ACC112 (cell line): ENCODE measurements at regions not wholly inside any gene's neighbourhood (a gene's known extent, or its start where the extent isn't known, plus 50 kb on each side); places are given as distances from the start of the nearest gene placed in this dataset.
A peak's percentile ranks its signal among the peaks of the same experiment; 100 is the strongest.

Source experiments
- H2AFZ ChIP-seq: fragments of 200-600 bp; sonication (generic); one replicate; pipeline ENCODE4 v1.6.0; 2017; ENCODE audit warnings: antibody characterized with exemption, low read length; ENCODE audit not compliant: unreplicated experiment
- H3K27ac ChIP-seq: fragments of 200-600 bp; sonication (generic); 2 replicates; pipeline ENCODE4 v1.5.1; 2014; ENCODE audit warnings: low read depth, mild to moderate bottlenecking, antibody characterized with exemption, low read length, moderate library complexity
- H3K27me3 ChIP-seq: fragments of 200-600 bp; sonication (generic); 2 replicates; pipeline ENCODE4 v1.6.1; 2014; ENCODE audit warnings: mild to moderate bottlenecking, antibody characterized with exemption, low read length, moderate library complexity, mixed read lengths; ENCODE audit not compliant: insufficient read depth
- H3K36me3 ChIP-seq: fragments of 200-600 bp; sonication (generic); 2 replicates; pipeline ENCODE4 v1.6.1; 2016; ENCODE audit warnings: mild to moderate bottlenecking, antibody characterized with exemption, low read length, moderate library complexity, mixed read lengths; ENCODE audit not compliant: insufficient read depth
- H3K4me1 ChIP-seq: fragments of 200-600 bp; sonication (generic); one replicate; pipeline ENCODE4 v1.6.1; 2016; ENCODE audit warnings: low read length, mixed read lengths; ENCODE audit not compliant: insufficient read depth, unreplicated experiment, control insufficient read depth
- H3K4me3 ChIP-seq: fragments of 200-600 bp; sonication (generic); 2 replicates; pipeline ENCODE4 v1.5.1; 2014; ENCODE audit warnings: mild to moderate bottlenecking, low read depth, low read length
- H3K79me2 ChIP-seq: fragments of 200-600 bp; sonication (generic); one replicate; pipeline ENCODE4 v1.6.0; 2016; ENCODE audit warnings: low read length; ENCODE audit not compliant: control insufficient read depth, unreplicated experiment, insufficient read depth

- Histone ChIP-seq H3K27ac (no peak overlapping the region), H3K4me1 (no peaks in the 10 kb centered on the region), H3K4me3 (no peak overlapping the region), H2AFZ (no peak overlapping the region), H3K79me2 (no peaks in the 10 kb centered on the region), H3K36me3 (no peaks in the 10 kb centered on the region), H3K27me3 (no peaks in the 10 kb centered on the region)
Observed at GRCh38 chr9:103721056-103721455, 373.1 kb upstream of the SMC2 start.

GRCh38 chr9:103730866-103731265 lies 363.2 kb upstream of the SMC2 start:
- H3K27me3 ChIP-seq = no peaks in the 10 kb centered on the region
- no peaks in the 10 kb centered on the region for H3K36me3 ChIP-seq
- no peak overlapping the region for H3K27ac ChIP-seq
- H3K4me3 ChIP-seq = peak overlapping the region; percentile 62
- H2AFZ ChIP-seq = peak overlapping the region; percentile 48
- H3K4me1 ChIP-seq = no peaks in the 10 kb centered on the region
- H3K79me2 ChIP-seq = no peaks in the 10 kb centered on the region

GRCh38 chr9:103731541-103731940 lies 362.6 kb upstream of the SMC2 start:
- no peaks in the 10 kb centered on the region for H3K4me1 ChIP-seq
- H3K4me3 ChIP-seq = peak overlapping the region; percentile 62
- no peaks in the 10 kb centered on the region for H3K79me2 ChIP-seq
- no peak overlapping the region for H3K27ac ChIP-seq
- no peak overlapping the region for H2AFZ ChIP-seq
- H3K27me3 ChIP-seq = no peaks in the 10 kb centered on the region
- no peaks in the 10 kb centered on the region for H3K36me3 ChIP-seq

- no peak overlapping the region for H3K27ac ChIP-seq
- no peak overlapping the region for H3K4me3 ChIP-seq
- no peaks in the 10 kb centered on the region for H3K36me3 ChIP-seq
- H3K79me2 ChIP-seq = no peaks in the 10 kb centered on the region
- no peak overlapping the region for H2AFZ ChIP-seq
- H3K27me3 ChIP-seq = no peaks in the 10 kb centered on the region
- no peaks in the 10 kb centered on the region for H3K4me1 ChIP-seq
Observed at GRCh38 chr9:103734471-103734870, 359.6 kb upstream of the SMC2 start.

GRCh38 chr9:103755441-103755840 lies 338.7 kb upstream of the SMC2 start:
- Histone ChIP-seq H3K36me3 (no peaks in the 10 kb centered on the region), H3K27ac (no peak overlapping the region), H3K27me3 (no peaks in the 10 kb centered on the region), H3K79me2 (no peaks in the 10 kb centered on the region), H3K4me1 (no peaks in the 10 kb centered on the region), H2AFZ (no peak overlapping the region), H3K4me3 (no peak overlapping the region)

- H3K79me2 ChIP-seq = no peaks in the 10 kb centered on the region
- no peaks in the 10 kb centered on the region for H3K36me3 ChIP-seq
- no peak overlapping the region for H2AFZ ChIP-seq
- H3K27me3 ChIP-seq = no peaks in the 10 kb centered on the region
- H3K27ac ChIP-seq = no peak overlapping the region
- H3K4me1 ChIP-seq = no peaks in the 10 kb centered on the region
- no peak overlapping the region for H3K4me3 ChIP-seq
Observed at GRCh38 chr9:103755986-103756385, 338.1 kb upstream of the SMC2 start.

GRCh38 chr9:103757062-103757461 lies 337.0 kb upstream of the SMC2 start:
- no peaks in the 10 kb centered on the region for H3K4me1 ChIP-seq
- H3K36me3 ChIP-seq = no peaks in the 10 kb centered on the region
- no peaks in the 10 kb centered on the region for H3K79me2 ChIP-seq
- no peak overlapping the region for H2AFZ ChIP-seq
- H3K27me3 ChIP-seq = no peaks in the 10 kb centered on the region
- H3K4me3 ChIP-seq = no peak overlapping the region
- H3K27ac ChIP-seq = no peak overlapping the region

- no peaks in the 10 kb centered on the region for H3K4me1 ChIP-seq
- H3K27me3 ChIP-seq = no peaks in the 10 kb centered on the region
- no peaks in the 10 kb centered on the region for H3K36me3 ChIP-seq
Observed at GRCh38 chr9:103761466-103761865, 332.6 kb upstream of the SMC2 start.

GRCh38 chr9:103789686-103790085 lies 304.4 kb upstream of the SMC2 start:
- H2AFZ ChIP-seq = no peak overlapping the region
- H3K27me3 ChIP-seq = no peaks in the 10 kb centered on the region
- H3K36me3 ChIP-seq = no peaks in the 10 kb centered on the region
- no peaks in the 10 kb centered on the region for H3K79me2 ChIP-seq
- no peak overlapping the region for H3K27ac ChIP-seq
- H3K4me1 ChIP-seq = no peaks in the 10 kb centered on the region
- H3K4me3 ChIP-seq = no peak overlapping the region

More at GRCh38 chr9:103761466-103761865, 332.6 kb upstream of the SMC2 start:
- Histone ChIP-seq H2AFZ (no peak overlapping the region), H3K27ac (no peak overlapping the region), H3K79me2 (no peaks in the 10 kb centered on the region), H3K4me3 (no peak overlapping the region)

- Histone ChIP-seq H3K27me3 (no peaks in the 10 kb centered on the region), H3K4me1 (peaks cover 12% of the 10 kb centered on the region), H3K4me3 (peak overlapping the region; percentile 54), H2AFZ (peak overlapping the region; percentile 49), H3K27ac (peak overlapping the region; percentile 47), H3K36me3 (no peaks in the 10 kb centered on the region), H3K79me2 (no peaks in the 10 kb centered on the region)
Observed at GRCh38 chr9:103798620-103799019, 295.5 kb upstream of the SMC2 start.

- Histone ChIP-seq H3K27me3 (no peaks in the 10 kb centered on the region), H3K4me3 (no peak overlapping the region), H3K36me3 (no peaks in the 10 kb centered on the region), H3K79me2 (no peaks in the 10 kb centered on the region), H3K4me1 (peaks cover 20% of the 10 kb centered on the region), H2AFZ (no peak overlapping the region), H3K27ac (no peak overlapping the region)
Observed at GRCh38 chr9:103799959-103800358, 294.1 kb upstream of the SMC2 start.
